Tibial nerve (tissue), 4 donors: ENCODE measurements at regions not wholly inside any gene's neighbourhood (a gene's known extent, or its start where the extent isn't known, plus 50 kb on each side); places are given as distances from the start of the nearest gene placed in this dataset.

Experiments
- EP300 ChIP-seq, 2 donors: sonication (generic); formaldehyde crosslinking; IDR thresholded peaks; one replicate each; pipeline ENCODE4 v1.6.1; 2017; ENCODE audit warnings: antibody characterized with exemption in 2 of 2, mild to moderate bottlenecking in 1 of 2
- POLR2A ChIP-seq, 2 donors: fragments of 450-650 bp; IDR thresholded peaks; one replicate each; pipeline ENCODE4 v1.6.1; 2017; ENCODE audit warnings: antibody characterized with exemption in 2 of 2, mild to moderate bottlenecking in 2 of 2, moderate library complexity in 2 of 2
- TF ChIP-seq, protein P1 (sequence below), 5 experiments: fragments of 200-600 bp in 3 of 5; fragments of 450-650 bp in 2 of 5; sonication (generic) in 3 of 5; IDR thresholded peaks; one replicate each; pipeline ENCODE4 v1.5.1; 2016 to 2019; ENCODE audit warnings: antibody characterized with exemption in 5 of 5, mild to moderate bottlenecking in 3 of 5, moderate library complexity in 2 of 5

DNA sequence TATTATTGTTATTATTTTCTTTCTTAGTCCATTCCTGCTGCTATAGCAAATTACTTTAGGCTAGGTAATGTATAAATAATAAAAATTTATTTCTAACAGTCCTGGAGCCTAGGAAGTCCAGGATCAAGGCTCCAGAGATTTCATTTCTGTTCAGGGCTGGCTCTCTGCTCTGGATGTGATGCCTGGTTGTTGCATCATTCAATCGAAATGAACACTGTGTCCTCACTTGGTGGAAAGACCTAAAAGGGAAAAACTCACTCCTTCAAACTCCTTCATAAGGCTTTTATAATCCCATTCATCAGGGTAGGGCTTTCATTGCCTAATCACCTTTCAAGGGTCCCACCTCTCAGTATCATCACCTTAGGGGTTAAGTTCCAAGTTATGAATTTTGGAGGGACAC lies 395.0 kb downstream of the EFNB2 start:
- TF ChIP-seq, protein P1, sequence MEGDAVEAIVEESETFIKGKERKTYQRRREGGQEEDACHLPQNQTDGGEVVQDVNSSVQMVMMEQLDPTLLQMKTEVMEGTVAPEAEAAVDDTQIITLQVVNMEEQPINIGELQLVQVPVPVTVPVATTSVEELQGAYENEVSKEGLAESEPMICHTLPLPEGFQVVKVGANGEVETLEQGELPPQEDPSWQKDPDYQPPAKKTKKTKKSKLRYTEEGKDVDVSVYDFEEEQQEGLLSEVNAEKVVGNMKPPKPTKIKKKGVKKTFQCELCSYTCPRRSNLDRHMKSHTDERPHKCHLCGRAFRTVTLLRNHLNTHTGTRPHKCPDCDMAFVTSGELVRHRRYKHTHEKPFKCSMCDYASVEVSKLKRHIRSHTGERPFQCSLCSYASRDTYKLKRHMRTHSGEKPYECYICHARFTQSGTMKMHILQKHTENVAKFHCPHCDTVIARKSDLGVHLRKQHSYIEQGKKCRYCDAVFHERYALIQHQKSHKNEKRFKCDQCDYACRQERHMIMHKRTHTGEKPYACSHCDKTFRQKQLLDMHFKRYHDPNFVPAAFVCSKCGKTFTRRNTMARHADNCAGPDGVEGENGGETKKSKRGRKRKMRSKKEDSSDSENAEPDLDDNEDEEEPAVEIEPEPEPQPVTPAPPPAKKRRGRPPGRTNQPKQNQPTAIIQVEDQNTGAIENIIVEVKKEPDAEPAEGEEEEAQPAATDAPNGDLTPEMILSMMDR (IDR thresholded peaks at IDR 0.05) = no peak
- TF ChIP-seq POLR2A (IDR thresholded peaks at IDR 0.05) = no peak
- TF ChIP-seq EP300 (IDR thresholded peaks at IDR 0.05) = no peak
